ENCODE measurements at regions not wholly inside any gene's neighbourhood (a gene's known extent, or its start where the extent isn't known, plus 50 kb on each side); places are given as distances from the start of the nearest gene placed in this dataset.

- Histone ChIP-seq H3K27ac (no peak overlapping the region), H3K4me3 (ENCODE audit: low read depth, low read length) (no peak overlapping the region), H3K4me2 (ENCODE audit: low read length) (no peak overlapping the region), H3K27me3 (ENCODE audit: control insufficient read depth, insufficient read depth, low read length) (no peaks in the 10 kb centered on the region), H3K9me3 (ENCODE audit: control insufficient read depth, low read length) (no peaks in the 10 kb centered on the region), H3K4me1 (no peaks in the 10 kb centered on the region), H2AFZ (no peak overlapping the region), H3K36me3 (ENCODE audit: control insufficient read depth, insufficient read depth, low read length) (no peaks in the 10 kb centered on the region), H3K79me2 (no peaks in the 10 kb centered on the region), H3K9ac (no peak overlapping the region)
- no peak for TF ChIP-seq CTCF (IDR thresholded peaks at IDR 0.05)
Measured at GRCh38 chrX:11050013-11050412, 61.1 kb upstream of the HCCS start.

- Histone ChIP-seq H3K4me3 (ENCODE audit: low read depth, low read length) (no peak overlapping the region), H3K36me3 (ENCODE audit: control insufficient read depth, insufficient read depth, low read length) (no peaks in the 10 kb centered on the region), H3K9ac (no peak overlapping the region), H3K27me3 (ENCODE audit: control insufficient read depth, insufficient read depth, low read length) (no peaks in the 10 kb centered on the region), H3K27ac (no peak overlapping the region), H2AFZ (no peak overlapping the region), H3K9me3 (ENCODE audit: control insufficient read depth, low read length) (no peaks in the 10 kb centered on the region), H3K4me1 (no peaks in the 10 kb centered on the region), H3K4me2 (ENCODE audit: low read length) (no peak overlapping the region), H3K79me2 (no peaks in the 10 kb centered on the region)
- TF ChIP-seq CTCF (IDR thresholded peaks at IDR 0.05): no peak
Measured at GRCh38 chrX:11053351-11053750, 57.8 kb upstream of the HCCS start.

- Histone ChIP-seq H2AFZ (no peak overlapping the region), H3K4me2 (ENCODE audit: low read length) (no peak overlapping the region), H3K4me3 (ENCODE audit: low read depth, low read length) (no peak overlapping the region), H3K79me2 (no peaks in the 10 kb centered on the region), H3K27ac (no peak overlapping the region), H3K36me3 (ENCODE audit: control insufficient read depth, insufficient read depth, low read length) (no peaks in the 10 kb centered on the region), H3K4me1 (peaks cover 4% of the 10 kb centered on the region), H3K9ac (no peak overlapping the region), H3K9me3 (ENCODE audit: control insufficient read depth, low read length) (no peaks in the 10 kb centered on the region), H3K27me3 (ENCODE audit: control insufficient read depth, insufficient read depth, low read length) (no peaks in the 10 kb centered on the region)
- no peak for TF ChIP-seq CTCF (IDR thresholded peaks at IDR 0.05)
Measured at GRCh38 chrX:11056322-11057176, 54.6 kb upstream of the HCCS start.

GRCh38 chrX:11059933-11060332, 51.2 kb upstream of the HCCS start:
- no peaks in the 10 kb centered on the region for H3K79me2 ChIP-seq
- peaks cover 15% of the 10 kb centered on the region for H3K4me1 ChIP-seq
- no peak overlapping the region for H3K4me2 ChIP-seq (ENCODE audit: low read length)
- H3K4me3 ChIP-seq (ENCODE audit: low read depth, low read length): no peak overlapping the region
- H3K27ac ChIP-seq: no peak overlapping the region
- H2AFZ ChIP-seq: no peak overlapping the region
- no peaks in the 10 kb centered on the region for H3K27me3 ChIP-seq (ENCODE audit: control insufficient read depth, insufficient read depth, low read length)
- TF ChIP-seq CTCF (IDR thresholded peaks at IDR 0.05): no peak
- H3K9me3 ChIP-seq (ENCODE audit: control insufficient read depth, low read length): no peaks in the 10 kb centered on the region
- H3K9ac ChIP-seq: no peak overlapping the region
- H3K36me3 ChIP-seq (ENCODE audit: control insufficient read depth, insufficient read depth, low read length): no peaks in the 10 kb centered on the region
